ENCODE measurements at regions not wholly inside any gene's neighbourhood (a gene's known extent, or its start where the extent isn't known, plus 50 kb on each side); places are given as distances from the start of the nearest gene placed in this dataset.

GRCh38 chr21:16707274-16707673 lies 805.6 kb upstream of the CXADR start:
- DNase-seq: no peak

DNA sequence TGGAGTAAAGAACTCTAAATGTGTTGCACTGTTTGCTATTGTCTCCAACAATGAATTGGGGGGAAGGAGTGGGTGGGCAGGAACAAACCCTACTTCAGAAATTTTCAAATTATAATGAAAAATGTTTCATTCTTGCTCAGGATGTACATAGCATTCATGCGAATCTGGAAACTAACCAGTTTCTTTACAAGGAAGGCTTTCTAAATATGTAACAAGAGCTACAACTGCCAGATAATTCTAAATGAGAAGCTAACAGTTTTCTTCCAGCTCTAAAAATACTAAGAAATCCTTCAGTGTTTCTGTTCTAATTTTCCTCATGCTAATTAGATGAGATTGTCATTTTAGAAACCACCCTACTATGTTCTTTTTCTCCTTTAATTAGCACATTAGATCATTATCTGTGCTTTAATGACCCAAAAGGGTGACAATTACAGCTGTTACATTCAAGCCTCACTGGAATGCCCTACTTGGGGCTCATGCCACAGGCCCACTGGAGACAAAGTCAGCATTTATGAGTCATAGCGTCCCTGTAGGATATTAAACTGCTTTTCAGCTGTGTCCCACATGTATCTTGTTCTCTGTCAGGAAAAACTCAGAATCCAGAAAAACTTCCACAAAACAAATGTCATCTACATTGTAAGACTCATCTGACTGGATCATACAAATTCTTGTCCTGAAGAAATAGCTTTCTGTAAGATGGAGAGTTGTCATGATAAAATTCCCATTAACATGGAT lies 804.6 kb upstream of the CXADR start:
- no peak for DNase-seq

DNA sequence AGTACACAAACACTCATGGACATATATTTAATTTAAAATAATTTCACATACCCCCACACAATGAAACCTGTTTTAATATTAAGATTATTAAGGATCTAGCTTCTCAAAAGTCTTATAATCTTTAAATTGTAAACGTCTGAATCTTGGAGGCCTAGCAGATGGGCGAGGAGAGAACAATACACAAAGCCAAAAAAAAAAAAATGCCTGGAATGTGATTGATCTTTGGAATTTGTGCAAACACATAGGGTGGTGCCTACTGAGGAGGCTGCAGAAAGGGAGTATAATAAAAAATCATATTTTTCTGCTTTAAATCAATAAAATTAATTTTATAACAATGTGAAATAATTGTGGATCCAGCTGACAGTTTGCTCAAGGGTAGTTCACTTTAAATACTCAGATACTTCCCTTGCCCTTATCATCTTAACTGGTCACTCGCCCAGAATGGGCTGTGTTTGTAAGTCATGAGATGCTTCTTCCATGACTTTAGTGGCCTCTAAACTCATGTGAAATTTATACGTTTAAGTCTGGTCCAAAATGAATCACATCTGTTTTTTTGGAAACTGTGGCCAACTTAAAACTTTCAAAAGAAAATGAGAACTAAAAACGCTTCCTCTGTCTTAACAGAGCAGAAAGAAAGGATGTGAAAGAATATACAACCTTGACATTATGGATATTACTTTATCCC lies 802.8 kb upstream of the CXADR start:
- DNase-seq: no peak

DNA sequence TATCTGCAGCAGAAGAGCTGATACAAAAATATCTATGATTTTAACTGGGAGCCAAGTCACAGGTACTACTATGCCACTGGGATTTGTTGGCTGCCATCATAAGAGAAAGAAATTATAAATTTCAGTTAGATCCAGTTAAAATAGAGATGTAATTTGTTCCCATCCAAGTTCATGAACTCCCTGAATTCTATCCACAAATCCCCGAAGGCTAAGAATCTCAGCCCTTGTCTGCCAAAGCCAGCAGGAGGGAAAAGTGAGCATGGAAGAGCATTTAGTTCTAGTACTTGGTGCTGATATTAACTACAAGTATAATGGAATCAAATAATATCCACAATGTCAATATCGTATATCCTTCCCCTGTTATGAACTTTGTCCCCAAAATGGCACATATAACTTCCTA lies 801.1 kb upstream of the CXADR start:
- DNase-seq: no peak

DNA sequence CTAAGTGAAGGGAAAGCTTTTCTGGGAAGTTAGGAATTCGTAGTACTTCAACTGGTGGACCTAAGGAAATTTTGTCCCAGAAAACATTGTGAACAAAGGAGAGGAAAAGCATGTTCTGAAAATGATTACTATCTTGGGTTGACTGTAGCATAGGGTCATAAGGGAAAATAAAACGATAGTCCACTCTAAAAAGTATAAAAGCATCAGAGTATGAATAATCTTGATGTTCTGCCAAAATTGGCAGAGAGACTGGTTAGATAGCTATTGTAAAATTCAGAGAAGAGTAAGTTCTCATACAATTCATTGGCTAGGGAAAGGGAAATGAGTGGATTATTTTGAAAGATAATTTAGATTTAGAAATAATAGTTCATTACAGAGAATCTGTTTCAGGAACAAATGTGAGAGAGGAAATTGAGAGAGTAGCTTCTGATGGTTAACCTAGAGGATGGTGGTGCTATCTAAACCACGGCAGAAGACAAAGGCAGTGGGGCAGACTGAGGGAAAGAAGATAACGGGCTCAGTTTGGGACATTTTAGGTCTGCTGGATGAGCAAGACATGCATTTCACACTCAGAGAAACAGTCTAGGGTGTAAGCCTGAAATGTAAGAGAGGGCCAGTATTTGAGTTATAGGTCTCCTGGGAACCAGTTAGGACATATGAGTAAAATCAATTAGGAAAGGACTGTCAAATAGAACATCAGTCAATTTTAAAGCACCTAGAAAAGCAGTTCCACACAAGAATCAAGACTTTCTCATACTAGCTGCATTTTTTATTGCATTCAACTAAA lies 799.3 kb upstream of the CXADR start:
- no peak for DNase-seq

DNA sequence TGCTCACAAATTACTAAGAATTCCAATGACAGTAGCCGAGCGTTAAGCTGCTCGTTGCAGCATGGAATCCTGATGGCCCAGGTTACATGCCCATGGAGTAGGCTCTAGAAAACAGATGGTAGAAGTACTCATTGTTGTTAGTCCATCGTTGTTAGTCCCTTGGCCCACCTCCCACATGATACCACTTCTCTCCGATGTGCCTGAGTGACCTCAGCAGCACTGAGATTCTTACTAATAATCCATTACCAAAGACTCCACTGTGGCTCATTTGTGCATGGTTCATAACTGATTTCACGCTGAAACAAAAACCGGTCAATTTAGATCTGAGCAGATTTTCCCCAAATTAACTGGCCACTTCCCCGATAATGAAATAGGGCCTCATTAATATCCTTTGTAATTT lies 772.3 kb upstream of the CXADR start:
- no peak for DNase-seq

DNA sequence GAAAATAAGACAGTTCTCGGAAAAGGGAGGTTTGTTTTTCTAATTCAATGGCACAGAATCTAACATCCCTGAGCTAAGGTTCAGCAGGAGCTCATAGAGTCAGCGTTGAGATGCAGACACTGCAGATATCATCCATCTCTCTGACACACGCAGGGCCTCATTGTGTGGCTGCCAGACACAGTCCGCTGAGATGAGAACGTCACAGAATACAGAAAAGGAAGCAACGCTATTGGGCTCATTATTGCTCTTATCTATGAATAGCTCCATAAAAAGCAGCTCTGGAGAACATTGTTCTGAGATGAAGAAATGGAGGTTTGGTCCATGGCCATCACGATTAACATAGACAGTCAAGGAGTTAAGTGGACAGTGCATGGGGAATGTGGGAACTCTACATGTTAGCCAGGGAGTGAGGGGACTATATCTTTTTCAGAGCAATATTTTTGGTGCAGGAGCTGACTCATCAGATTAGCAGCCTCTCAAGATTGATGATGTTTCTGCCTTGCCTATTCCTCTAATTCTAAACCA lies 771.6 kb upstream of the CXADR start:
- no peak for DNase-seq

DNA sequence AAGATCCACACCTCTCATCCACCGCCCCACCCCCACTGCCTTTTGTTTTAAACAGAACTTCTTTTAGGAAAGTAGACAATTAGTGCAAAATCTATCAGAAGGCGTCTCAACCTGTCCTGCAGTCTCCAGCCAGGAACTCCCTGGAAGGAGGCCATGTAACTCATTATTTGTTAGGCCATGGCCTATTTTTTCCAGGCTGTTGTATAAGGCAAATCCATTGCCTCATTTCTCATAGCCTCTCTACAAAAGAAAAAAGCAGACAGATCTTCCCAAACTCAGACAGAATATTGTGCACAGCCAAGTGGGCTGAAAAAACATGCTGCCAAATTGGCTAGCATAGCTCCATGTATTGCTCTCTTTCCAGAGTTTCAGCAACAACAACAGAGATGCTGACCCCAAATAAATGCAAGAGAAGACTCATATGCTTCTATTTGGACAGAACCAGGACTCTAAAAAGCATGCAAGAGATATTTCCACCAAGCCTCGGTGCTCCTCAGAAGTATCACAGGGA lies 770.7 kb upstream of the CXADR start:
- no peak for DNase-seq

- no peak for DNase-seq
Observed at GRCh38 chr21:16742741-16743140, 770.1 kb upstream of the CXADR start.

DNA sequence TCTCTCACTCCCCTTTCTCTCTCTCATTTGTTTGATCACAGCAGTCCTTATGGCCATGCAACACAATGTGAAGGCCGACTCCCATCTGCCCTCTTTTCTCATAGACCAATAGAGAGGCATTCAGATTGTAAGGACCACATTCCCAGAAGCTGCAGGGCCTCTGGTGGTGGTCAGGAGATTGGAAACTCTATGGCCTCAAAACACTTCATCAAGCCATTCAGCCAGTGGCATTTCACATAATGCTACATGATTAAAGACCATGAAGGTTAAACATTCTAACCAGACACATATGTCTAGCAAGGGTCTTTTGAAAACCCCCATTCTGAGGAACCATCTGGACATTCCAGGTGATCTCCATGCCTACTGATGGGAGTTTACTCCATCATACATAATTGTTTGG lies 769.5 kb upstream of the CXADR start:
- DNase-seq: no peak

DNA sequence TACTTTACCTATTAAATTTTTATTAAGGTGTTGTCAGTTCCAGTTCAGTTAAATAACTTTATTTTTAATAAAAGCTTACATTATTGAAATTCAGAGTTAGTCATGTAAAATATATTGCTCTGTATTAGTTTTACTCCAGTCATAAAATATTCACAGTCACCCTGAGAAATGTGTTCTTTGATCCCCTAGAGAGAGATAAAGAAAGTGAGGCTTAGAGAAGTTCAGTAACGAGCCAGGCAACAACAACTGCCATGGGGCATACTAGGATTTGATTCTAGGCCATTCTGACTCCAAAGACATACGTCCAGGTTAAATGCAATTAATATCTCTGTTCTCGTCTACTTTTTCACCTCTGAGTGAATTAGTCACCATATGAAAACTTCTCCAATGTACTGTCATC lies 761.9 kb upstream of the CXADR start:
- DNase-seq: no peak

DNA sequence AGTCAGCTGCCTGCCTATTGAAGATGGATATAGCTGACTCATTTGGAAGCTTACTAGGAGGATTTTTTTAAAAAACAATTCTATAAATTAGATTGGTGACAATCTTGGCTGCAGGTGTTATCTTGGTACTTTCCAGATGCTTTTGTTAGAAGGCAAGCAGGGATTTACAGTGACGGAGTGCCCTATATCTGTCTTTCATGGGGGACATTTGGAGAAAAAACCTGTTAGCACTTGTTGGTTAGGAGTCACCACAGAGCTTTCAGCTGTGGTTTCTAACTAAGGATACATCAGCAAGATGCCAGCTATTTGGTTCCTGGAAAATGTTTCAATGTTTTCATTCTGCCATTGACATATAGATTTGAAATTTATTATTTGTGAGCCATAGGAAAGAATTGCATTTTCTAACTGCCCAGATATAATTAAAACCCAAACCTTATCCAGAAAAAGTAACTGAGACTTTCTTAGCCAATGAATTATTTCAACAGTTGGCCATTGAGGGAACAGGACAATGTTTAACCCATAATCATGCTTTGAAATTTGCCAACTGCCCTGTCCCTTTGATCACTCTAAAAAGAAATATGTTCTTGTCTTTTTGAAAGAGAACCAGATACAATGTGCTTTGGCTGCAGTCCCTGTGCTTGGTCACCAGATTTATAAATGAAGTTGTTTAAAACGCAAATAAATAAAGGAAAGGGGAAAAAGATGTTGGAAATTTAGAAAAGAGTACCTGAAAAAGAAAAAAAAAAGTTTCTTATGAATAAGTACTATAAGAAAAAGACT lies 761.0 kb upstream of the CXADR start:
- DNase-seq: no peak

- DNase-seq: no peak
Observed at GRCh38 chr21:16752475-16752857, 760.4 kb upstream of the CXADR start.

GRCh38 chr21:16755061-16755460 lies 757.8 kb upstream of the CXADR start:
- DNase-seq: no peak

DNA sequence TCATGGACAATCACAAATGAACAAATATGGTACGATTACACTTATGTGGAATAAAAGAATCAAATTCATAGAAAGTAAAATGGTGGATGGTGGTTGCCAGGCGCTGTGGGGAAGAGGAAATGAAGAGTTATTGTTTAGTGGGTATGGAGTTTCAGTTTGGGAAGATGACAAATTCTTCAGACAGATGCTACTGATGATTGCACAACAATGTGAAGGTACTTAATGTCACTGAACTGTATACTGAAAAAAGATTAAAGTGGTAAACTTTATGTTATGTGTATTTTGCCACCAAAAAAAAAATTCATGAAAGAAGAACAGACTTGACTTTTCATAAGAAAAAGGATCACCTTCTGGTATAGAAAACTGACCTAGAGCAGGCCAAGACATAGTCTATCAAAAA lies 745.6 kb upstream of the CXADR start:
- no peak for DNase-seq

GRCh38 chr21:16768096-16768495 lies 744.7 kb upstream of the CXADR start:
- DNase-seq: no peak

DNA sequence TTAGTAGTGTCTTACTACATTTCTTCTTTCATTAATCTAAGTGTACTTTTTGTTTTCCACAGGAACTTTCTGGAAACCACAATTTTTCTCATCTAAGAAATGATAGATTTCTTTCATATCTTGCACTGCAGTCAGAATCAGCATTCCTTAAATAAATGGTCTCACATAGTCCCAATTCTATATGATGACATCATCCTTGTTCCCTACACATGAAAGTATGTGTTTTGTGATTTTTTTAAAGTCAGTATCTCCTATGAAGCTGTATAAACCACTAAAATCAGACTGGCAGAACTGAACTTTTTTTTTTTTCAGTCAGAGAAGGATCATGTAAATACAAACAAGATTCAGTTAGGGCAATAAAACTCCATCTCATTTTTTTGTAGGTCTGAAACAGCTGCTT lies 742.6 kb upstream of the CXADR start:
- DNase-seq: no peak

DNA sequence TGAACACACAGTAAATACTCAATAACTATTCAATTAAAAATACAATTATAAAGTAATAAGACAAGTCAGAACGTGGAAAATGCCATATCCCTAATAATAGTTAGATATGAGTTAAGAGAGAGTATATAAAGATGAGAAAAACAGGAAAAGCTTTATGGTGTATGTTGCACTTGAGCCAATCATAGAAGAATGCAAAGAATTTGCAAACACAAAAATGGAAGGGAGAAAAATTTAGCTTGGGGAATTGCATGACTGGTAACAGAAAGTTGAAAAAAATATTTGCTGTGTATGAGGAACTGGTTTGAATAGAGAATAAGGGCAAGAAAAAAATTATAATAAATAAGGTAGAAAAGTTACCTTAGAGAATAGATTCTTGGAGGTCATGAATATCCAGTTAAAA lies 739.6 kb upstream of the CXADR start:
- no peak for DNase-seq

DNA sequence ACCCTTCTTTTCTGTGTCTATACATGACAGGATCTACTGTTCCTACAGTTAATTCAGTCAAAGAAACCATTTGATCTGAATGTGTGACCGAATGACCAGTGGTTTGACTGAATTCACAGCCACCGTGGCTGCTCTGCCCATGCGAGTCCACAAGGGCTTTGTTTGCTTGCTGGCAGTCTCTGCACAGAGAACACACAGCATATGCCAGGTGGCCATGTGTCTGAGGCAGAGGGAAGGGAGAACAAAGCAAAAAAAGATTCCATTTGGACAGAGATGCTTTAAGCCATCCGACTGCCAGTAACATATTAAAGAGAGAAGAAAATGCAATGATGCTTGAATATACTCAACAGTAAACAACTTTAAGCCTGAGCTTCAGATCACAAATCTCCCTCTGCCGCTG lies 737.8 kb upstream of the CXADR start:
- no peak for DNase-seq

DNA sequence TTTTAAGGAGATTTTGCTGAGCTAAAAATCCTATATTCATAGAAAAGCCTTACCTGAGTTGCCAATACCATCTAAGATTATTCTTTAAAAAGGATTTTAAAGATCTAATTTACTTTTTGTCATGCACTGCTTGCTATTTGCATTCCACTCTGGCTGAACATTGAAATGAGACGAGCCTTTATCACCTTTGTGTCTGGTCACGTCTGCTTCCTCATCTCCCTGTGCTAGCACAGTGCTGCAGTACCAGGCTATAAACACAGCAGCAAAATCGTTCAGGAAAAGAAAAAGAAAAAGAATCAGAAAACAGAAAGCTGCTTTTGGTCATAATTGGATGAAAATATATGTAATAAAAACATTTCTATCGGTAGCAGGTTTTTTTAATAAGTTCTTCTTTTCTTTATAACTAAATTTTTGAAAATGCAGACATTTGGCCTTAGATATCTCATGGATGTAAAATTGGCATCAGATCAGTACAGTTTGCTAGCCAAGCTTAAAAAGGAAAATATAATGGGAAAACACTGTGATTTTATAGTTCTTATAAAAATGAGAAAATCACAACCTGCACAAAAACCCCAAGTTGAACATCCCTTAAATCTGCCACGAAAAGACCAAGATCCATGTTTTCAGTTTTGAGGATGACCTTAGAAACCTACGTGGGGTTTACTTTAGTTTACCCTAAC lies 735.7 kb upstream of the CXADR start:
- DNase-seq: no peak

- no peak for DNase-seq
Observed at GRCh38 chr21:16788584-16788983, 724.3 kb upstream of the CXADR start.

DNA sequence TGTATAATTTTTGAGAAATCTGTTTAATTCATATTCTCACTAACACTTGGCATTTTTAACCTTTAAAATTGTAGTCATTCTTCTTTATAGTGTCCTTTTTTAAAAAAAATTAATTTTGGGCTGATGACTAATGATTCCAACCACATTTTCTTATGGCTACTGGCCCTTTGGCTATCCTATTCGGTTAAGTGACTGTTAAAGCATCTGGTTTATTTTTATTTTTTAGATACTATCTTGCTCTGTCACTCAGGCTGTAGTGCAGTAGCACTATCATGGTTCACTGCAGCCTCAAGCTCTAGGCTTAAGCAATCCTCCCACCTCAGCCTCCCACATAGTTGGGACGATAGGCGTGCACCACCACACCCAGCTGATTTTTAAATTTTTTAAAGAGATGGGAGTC lies 723.2 kb upstream of the CXADR start:
- DNase-seq: no peak

Measured in activated T-cell treated with anti-CD3 and anti-CD28 coated beads, Interleukin-2, amount 50 U/mL, for 48 hours (primary cell).